SHP77 (cell line): ENCODE measurements at regions not wholly inside any gene's neighbourhood (a gene's known extent, or its start where the extent isn't known, plus 50 kb on each side); places are given as distances from the start of the nearest gene placed in this dataset.

ENCODE experiments used
- DNase-seq, 2 experiments: peaks; one replicate each; lab custom pipeline; 2025; lab: John Stamatoyannopoulos, UW

DNA sequence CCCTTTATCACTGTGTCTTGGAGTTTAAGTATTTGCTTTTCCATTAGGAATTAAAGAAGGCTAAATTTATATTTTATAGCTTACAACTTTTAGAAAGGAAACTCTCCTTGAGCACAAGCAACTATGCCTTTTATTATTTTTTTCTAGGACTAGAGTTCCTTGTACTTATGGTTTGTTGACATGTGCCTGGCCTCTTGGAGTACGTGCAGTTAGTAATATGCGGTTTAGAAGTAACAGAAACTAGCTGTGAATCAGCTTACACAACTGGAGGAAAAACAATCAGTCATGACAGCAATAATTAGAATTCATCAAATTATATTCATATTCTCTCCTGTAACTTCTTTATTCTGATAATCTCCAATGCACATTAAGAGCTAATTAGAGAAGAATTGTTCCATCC lies 428.7 kb downstream of the AEBP2 start:
- DNase-seq, result no peak

DNA sequence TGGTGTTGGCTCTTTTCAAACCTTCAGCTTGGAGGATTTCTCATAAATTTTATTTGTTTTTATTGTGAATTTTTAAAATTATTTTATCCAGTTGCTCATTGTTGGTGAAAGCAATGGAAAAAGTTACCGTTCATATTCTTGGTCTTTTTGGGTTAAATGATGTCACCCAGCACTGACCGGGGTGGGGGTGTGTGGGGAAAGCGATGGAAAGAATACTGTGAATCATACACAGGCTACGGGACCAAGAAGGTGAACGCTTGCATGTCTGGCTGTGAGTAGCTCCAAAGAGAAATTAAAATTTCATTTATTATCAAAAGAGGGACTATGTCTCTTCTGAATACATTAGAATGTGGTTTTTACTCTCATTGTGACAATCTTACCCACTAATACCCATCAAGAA lies 430.1 kb downstream of the AEBP2 start:
- no peak for DNase-seq

DNA sequence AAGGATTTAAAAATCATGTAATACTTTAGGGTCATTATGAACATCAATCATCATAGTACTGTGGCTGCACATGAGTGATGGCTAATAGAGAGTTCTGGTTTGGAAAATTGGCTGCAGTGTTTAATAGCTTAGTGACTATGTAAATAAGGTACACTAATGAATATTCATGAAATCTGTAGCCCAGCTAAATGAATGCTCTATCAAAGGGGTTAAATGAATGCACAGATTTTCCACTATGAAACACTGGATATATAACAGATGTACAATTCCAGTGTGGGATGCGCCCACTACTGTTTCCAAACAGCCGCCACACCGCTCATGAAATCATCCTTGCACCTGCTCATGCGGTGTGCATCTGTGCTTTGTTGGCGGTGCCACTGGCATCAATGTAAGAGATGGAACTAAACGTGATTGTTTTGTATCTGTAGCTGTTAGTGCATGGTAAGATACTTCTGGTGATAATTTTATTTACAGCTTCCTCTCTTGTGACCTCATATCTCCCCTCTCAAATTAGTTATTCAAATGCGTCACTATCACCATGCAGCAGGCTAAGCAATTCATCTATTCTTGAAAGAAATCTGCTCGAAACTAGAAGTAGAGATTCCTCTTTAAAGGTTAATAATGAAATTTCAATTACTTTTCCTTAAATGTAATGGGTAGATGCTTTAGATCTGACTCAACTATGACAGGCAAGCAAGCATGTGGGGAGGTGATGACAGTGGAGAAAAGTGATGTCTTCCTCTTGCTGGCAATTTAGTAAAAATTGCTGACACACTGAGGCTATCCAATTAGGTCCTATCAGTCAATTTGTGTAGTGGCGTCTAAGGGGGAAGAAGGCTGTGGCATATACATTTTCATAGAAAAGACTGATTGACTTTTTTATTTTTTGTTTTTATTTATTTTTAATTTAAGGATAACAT lies 433.6 kb downstream of the AEBP2 start:
- DNase-seq, result no peak

GRCh38 chr12:19880076-19880475 lies 440.8 kb downstream of the AEBP2 start:
- no peak for DNase-seq

- no peak for DNase-seq
Measured at GRCh38 chr12:19880721-19881120, 441.4 kb downstream of the AEBP2 start.

DNA sequence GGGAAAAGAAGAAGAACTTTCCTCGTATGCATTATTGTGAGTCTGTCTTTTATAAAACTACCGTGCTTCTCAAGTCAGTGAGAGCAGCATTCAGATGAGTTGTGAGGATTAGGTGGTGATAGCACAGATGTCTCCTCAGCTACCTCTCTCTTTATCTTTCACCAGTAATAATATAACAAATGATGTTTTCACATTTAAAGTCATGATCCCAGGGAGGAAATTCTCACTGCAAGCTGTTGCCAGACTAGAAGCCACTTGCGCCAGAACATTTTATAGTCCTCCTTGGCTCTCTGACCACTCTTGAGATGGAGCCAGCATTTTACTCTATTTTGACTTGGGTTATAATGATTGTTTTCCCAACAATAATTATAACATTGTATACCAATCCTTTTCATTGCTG lies 443.1 kb downstream of the AEBP2 start:
- no peak for DNase-seq

DNA sequence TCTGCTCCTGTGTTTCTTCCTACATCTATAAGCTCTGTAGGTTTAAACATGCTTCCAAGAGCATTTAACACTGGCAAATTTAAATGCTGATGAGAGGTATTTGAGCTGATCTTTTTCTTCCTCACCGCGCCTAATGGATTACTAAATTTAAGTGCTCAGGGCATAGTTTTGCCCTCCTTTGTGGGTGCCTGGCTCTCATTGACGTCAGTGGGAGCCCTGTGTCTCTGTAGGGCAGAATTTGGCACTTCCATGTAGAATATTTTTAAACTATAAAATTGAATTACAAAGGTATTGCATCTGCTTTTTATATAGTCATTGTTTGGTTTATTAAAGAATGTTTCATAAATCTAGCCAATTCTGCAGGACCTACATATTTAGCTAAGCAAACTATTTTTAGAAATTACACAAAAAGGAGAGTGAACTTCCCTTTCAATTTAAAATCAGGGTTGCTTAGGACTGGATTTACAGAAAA lies 444.8 kb downstream of the AEBP2 start:
- no peak for DNase-seq

GRCh38 chr12:19885093-19885812 lies 446.0 kb downstream of the AEBP2 start:
- DNase-seq, result no peak

GRCh38 chr12:19886065-19886464 lies 446.8 kb downstream of the AEBP2 start:
- no peak for DNase-seq

DNA sequence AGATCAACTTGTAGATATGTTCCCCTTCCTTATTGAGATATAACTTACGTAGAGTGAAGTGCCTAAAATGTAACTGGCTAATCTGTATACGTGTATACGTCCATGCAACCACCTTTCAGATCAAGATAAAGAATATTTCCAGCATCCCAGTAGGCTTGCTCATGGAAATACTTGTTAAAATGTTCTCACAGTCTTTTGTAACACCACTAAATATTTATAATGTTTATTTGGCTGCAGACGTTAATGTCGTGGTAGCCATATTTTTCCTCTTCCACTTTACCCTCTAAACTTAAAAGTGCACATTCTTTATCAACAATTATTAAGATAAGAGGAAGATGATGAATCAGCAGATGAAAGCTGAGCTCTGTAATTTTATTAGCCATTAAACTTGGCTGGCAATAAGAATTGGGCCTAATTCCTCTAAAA lies 447.4 kb downstream of the AEBP2 start:
- DNase-seq, result no peak

GRCh38 chr12:19890024-19890423 lies 450.7 kb downstream of the AEBP2 start:
- DNase-seq, result no peak

GRCh38 chr12:19891936-19892591 lies 452.8 kb downstream of the AEBP2 start:
- no peak for DNase-seq

GRCh38 chr12:19893514-19893913 lies 454.2 kb downstream of the AEBP2 start:
- DNase-seq, result no peak

DNA sequence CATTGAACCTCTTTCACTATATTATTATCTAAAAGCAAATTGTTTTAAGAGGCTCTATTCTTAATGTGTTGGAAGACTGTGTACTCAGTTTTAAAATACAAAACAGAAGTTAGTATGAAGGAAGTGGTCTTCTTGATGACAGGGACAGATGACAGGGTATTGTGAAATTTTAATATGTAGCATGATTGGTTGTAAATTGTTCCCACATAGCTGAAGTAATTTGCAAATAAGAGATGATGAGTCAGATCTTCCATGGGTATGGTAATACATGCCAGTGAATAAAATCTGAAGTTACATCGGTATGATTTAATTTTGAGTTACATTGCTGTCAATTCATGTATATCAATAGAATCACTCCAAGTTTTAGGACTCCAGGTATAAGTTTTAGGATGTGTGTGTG lies 454.8 kb downstream of the AEBP2 start:
- no peak for DNase-seq

GRCh38 chr12:19894803-19895202 lies 455.5 kb downstream of the AEBP2 start:
- no peak for DNase-seq

GRCh38 chr12:19895246-19896020 lies 456.1 kb downstream of the AEBP2 start:
- no peak for DNase-seq

DNA sequence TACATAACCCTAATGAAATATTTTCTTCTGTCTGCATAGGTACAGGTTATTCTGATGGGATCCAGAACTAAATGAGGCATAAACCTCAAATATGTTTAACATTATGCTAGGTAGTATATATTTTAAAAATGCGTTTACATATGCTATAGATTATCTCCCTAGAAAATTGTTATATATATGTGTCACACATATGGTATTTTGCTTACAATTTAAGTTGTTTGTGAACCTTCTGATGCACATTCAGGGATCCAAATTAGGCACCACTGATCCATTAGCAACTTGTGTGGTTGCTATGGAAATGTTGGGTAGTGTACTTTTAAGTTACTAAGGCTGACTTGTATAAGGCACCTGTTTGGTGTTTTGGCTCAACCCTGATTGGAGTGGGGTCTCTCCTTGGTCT lies 456.7 kb downstream of the AEBP2 start:
- no peak for DNase-seq

DNA sequence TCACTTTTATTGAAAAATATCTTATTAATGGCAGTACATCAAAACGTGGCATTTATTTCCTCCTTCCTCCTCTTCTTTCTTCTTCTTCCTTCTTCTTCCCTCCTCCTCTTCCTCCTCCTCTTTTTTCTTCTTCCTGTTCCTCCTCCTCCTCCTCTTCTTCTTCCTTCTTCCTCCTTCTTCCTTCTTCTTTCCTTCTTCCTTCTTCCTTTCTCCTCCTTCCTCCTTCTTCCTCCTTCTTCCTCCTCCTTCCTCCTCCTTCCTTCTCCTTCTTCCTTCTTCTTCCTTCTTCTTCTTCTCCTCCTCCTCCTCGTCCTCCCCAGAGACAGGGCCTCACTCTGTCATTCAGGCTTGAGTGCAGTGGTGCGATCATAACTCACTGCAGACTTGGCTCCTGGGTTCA lies 457.2 kb downstream of the AEBP2 start:
- no peak for DNase-seq

DNA sequence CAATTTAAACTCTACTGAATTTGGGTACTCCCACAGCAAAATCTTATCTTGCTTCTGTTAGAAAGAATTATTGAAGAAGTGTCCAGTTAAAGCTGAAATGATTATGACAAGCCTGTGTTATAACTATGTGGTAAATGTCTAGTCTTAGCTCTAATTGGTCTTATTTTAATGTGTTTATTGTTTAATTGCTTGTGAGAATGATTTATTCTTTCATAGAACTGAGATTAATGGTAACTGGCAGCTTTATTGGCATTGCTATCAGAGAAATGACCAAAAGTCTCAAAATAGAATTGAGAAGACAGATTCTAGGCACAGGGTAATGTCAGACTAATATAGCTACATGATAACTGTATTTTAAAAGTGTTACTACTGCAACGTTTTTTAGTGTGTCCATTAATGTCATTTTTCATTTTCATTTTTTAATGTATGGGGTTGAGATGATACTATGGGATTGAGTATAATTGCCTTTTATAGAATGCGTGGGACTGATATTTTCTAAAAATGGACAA lies 458.7 kb downstream of the AEBP2 start:
- DNase-seq, result no peak

DNA sequence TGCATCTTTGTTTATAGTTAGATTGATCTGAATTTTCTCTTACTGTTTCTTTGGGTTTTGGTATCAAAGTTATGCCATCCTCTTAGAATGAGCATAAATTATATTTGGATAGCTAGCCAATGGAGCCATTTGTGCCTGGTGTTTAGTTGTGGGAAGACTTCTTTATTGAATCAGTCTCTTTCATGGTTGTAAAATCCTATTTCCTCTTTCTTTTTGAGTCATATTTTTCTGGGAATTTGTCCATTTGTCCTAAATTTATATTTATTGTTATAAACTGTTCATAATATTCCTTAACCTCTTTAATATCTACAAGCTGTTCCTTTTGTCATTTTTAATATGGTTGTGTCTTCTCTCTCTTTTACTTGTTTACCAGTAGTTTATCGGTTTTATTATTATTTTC lies 462.5 kb downstream of the AEBP2 start:
- no peak for DNase-seq

- no peak for DNase-seq
Measured at GRCh38 chr12:19904819-19905218, 463.5 kb upstream of the PDE3A start.

GRCh38 chr12:19908830-19909229 lies 459.5 kb upstream of the PDE3A start:
- no peak for DNase-seq
